Embryonic facial prominence (tissue), 1 donor: ENCODE measurements at regions not wholly inside any gene's neighbourhood (a gene's known extent, or its start where the extent isn't known, plus 50 kb on each side); places are given as distances from the start of the nearest gene placed in this dataset.
"Not testable (repeated sequence)": the region's sequence is repeated elsewhere in the genome, so short reads cannot be mapped to it uniquely, and the experiment has no call there.

Source experiments
- DNase-seq: peaks from one replicate; pipeline ENCODE4 v3.0.0-alpha.2; 2016; ENCODE audit errors: extremely low spot score

- no peak for DNase-seq
Observed at GRCh38 chr9:96156171-96156974, 145.6 kb downstream of the HSD17B3 start.

GRCh38 chr9:96154081-96154480 lies 147.9 kb downstream of the HSD17B3 start:
- DNase-seq, result no peak

- no peak for DNase-seq
Observed at GRCh38 chr9:96152550-96152949, 149.4 kb downstream of the HSD17B3 start.

- no peak for DNase-seq
Observed at GRCh38 chr9:96150324-96151227, 151.4 kb downstream of the HSD17B3 start.

GRCh38 chr9:96149533-96150280 lies 152.3 kb downstream of the HSD17B3 start:
- DNase-seq, result no peak

- DNase-seq, result no peak
Observed at GRCh38 chr9:96148634-96149532, 153.1 kb downstream of the HSD17B3 start.

- not testable (repeated sequence) for DNase-seq
Observed at GRCh38 chr9:96147029-96147428, 154.9 kb downstream of the HSD17B3 start.

- no peak for DNase-seq
Observed at GRCh38 chr9:96141666-96142065, 160.3 kb downstream of the HSD17B3 start.

- DNase-seq, result no peak
Observed at GRCh38 chr9:96141128-96141474, 160.9 kb downstream of the HSD17B3 start.

- DNase-seq, result no peak
Observed at GRCh38 chr9:96140296-96141127, 161.5 kb downstream of the HSD17B3 start.

- peak; percentile 81 for DNase-seq
Observed at GRCh38 chr9:96139592-96140295, 162.2 kb downstream of the HSD17B3 start.

- no peak for DNase-seq
Observed at GRCh38 chr9:96138616-96139015, 163.4 kb downstream of the HSD17B3 start.

GRCh38 chr9:96137671-96138429 lies 164.1 kb downstream of the HSD17B3 start:
- no peak for DNase-seq

GRCh38 chr9:96136992-96137670 lies 164.8 kb downstream of the HSD17B3 start:
- DNase-seq, result no peak

GRCh38 chr9:96135753-96136290 lies 166.2 kb downstream of the HSD17B3 start:
- no peak for DNase-seq

- DNase-seq, result no peak
Observed at GRCh38 chr9:96135076-96135752, 166.8 kb downstream of the HSD17B3 start.

GRCh38 chr9:96133321-96134021 lies 168.5 kb downstream of the HSD17B3 start:
- DNase-seq, result no peak
